Body of pancreas (tissue), 4 donors: ENCODE measurements at regions not wholly inside any gene's neighbourhood (a gene's known extent, or its start where the extent isn't known, plus 50 kb on each side); places are given as distances from the start of the nearest gene placed in this dataset.

Experiments
- CTCF ChIP-seq, 7 experiments: fragments of 450-650 bp in 4 of 7; fragments of 200-600 bp in 3 of 7; sonication (generic) in 3 of 7; IDR thresholded peaks; one replicate each; pipeline ENCODE4 v1.5.1; 2016 to 2019; ENCODE audit warnings: antibody characterized with exemption in 7 of 7
- POLR2A ChIP-seq, 3 donors: fragments of 450-650 bp; IDR thresholded peaks; one replicate each; pipeline ENCODE4 v1.6.1; 2016; ENCODE audit warnings: antibody characterized with exemption in 3 of 3, mild to moderate bottlenecking in 2 of 3

- TF ChIP-seq CTCF (IDR thresholded peaks at IDR 0.05) (no peak), POLR2A (IDR thresholded peaks at IDR 0.05) (no peak)
Observed at GRCh38 chrX:124534536-124534935, 188.2 kb downstream of the SH2D1A start.
